Vagina (tissue), 2 donors: ENCODE measurements at regions not wholly inside any gene's neighbourhood (a gene's known extent, or its start where the extent isn't known, plus 50 kb on each side); places are given as distances from the start of the nearest gene placed in this dataset.
A peak's percentile ranks its signal among the peaks of the same experiment; 100 is the strongest.

Experiments used
- DNase-seq, 2 donors: peaks; one replicate each; pipeline ENCODE4 v3.0.0-alpha.2; 2017; ENCODE audit errors: extremely low spot score in 2 of 2
- H3K27ac ChIP-seq: fragments of 200-600 bp; sonication (generic); one replicate; pipeline ENCODE4 v1.5.1; 2019
- H3K27me3 ChIP-seq: fragments of 200-600 bp; sonication (generic); one replicate; pipeline ENCODE4 v1.5.1; 2019
- H3K36me3 ChIP-seq, 2 donors: fragments of 200-600 bp; sonication (generic); one replicate each; pipeline ENCODE4 v1.5.1; 2017 to 2019
- H3K4me1 ChIP-seq: fragments of 200-600 bp; sonication (generic); one replicate; pipeline ENCODE4 v1.5.1; 2019
- H3K4me3 ChIP-seq, 2 donors: fragments of 200-600 bp; sonication (generic); 1 replicate in 1 of 2; 2 replicates in 1 of 2; pipeline ENCODE4 v1.5.1; 2016 to 2019
- H3K9me3 ChIP-seq: fragments of 200-600 bp; sonication (generic); one replicate; pipeline ENCODE4 v1.5.1; 2019
- POLR2A ChIP-seq, 2 donors: fragments of 450-650 bp; IDR thresholded peaks; one replicate each; pipeline ENCODE4 v1.6.1; 2017; ENCODE audit warnings: antibody characterized with exemption in 2 of 2, mild to moderate bottlenecking in 2 of 2, moderate library complexity in 2 of 2
- POLR2AphosphoS5 ChIP-seq, 2 donors: sonication (generic); formaldehyde crosslinking; IDR thresholded peaks; one replicate each; pipeline ENCODE4 v1.9.0; 2017; ENCODE audit warnings: antibody characterized with exemption in 2 of 2, mild to moderate bottlenecking in 2 of 2, low read depth in 1 of 2; ENCODE audit not compliant: insufficient read depth in 1 of 2
- intact Hi-C: fragments of 100-400 bp; cut with DNase I; formaldehyde crosslinking; loops from one replicate; pipeline ENCODE4 v1.15.1; 2023
- TF ChIP-seq, protein P1 (sequence below), 3 experiments: fragments of 450-650 bp in 2 of 3; fragments of 200-600 bp in 1 of 3; sonication (generic) in 1 of 3; IDR thresholded peaks; one replicate each; pipeline ENCODE4 v1.5.1; 2017 to 2019; ENCODE audit warnings: antibody characterized with exemption in 3 of 3, mild to moderate bottlenecking in 2 of 3, moderate library complexity in 2 of 3

DNA sequence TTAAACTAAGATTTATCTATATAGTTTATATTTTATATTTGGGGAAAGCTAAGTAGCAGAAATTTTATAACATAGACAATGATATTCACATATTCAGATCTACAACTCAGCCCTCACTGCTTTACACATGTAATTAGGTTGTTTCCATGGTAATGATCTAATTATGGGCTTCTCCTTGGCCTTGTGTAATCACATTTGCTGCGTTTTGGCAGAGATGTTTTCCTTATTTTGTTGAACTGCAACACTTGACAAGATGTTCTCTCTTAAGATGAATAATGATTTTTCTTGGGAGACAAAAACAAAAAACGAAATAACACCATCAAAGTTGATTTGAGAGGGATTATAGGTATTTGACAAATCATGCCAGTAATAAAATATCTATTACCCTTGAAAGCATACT, 635.6 kb upstream of the TBL1XR1 start:
- peaks cover 33% of the 10 kb centered on the region for H3K4me1 ChIP-seq
- no peak overlapping the region for H3K27ac ChIP-seq
- no peak overlapping the region for H3K4me3 ChIP-seq
- TF ChIP-seq POLR2AphosphoS5 (IDR thresholded peaks at IDR 0.05; ENCODE audit: insufficient read depth in 1 of 2, low read depth in 1 of 2) (no peak), POLR2A (IDR thresholded peaks at IDR 0.05) (no peak)
- TF ChIP-seq, protein P1, sequence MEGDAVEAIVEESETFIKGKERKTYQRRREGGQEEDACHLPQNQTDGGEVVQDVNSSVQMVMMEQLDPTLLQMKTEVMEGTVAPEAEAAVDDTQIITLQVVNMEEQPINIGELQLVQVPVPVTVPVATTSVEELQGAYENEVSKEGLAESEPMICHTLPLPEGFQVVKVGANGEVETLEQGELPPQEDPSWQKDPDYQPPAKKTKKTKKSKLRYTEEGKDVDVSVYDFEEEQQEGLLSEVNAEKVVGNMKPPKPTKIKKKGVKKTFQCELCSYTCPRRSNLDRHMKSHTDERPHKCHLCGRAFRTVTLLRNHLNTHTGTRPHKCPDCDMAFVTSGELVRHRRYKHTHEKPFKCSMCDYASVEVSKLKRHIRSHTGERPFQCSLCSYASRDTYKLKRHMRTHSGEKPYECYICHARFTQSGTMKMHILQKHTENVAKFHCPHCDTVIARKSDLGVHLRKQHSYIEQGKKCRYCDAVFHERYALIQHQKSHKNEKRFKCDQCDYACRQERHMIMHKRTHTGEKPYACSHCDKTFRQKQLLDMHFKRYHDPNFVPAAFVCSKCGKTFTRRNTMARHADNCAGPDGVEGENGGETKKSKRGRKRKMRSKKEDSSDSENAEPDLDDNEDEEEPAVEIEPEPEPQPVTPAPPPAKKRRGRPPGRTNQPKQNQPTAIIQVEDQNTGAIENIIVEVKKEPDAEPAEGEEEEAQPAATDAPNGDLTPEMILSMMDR (IDR thresholded peaks at IDR 0.05): no peak
- no peaks in the 10 kb centered on the region for H3K27me3 ChIP-seq
- no peaks in the 10 kb centered on the region for H3K36me3 ChIP-seq
- DNase-seq: no peak
- intact Hi-C loops: no loop called here
- no peaks in the 10 kb centered on the region for H3K9me3 ChIP-seq

DNA sequence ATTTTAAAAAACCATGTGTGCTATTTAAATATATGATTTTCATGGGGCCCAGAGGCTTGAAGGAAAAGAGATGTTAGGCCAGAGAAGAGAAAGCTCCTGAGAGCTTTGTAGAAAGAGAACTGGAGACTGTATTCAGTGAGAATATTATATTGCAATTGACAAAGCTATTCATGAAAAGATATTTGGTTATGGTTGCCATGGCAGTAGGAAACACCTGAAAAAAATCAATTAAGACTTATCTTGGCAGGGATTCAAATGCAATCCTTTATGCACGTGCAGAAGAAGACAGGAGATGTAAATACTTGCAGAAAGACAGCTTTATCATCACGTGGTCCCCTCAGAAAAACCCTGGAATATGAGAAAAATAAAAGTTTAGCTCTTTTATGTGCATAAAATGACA, 636.0 kb upstream of the TBL1XR1 start:
- H3K27ac ChIP-seq: no peak overlapping the region
- intact Hi-C loops: no loop called here
- DNase-seq: no peak
- TF ChIP-seq, protein P1 (IDR thresholded peaks at IDR 0.05): no peak
- TF ChIP-seq POLR2A (IDR thresholded peaks at IDR 0.05) (no peak), POLR2AphosphoS5 (IDR thresholded peaks at IDR 0.05; ENCODE audit: insufficient read depth in 1 of 2, low read depth in 1 of 2) (no peak)
- H3K4me3 ChIP-seq: no peak overlapping the region
- H3K27me3 ChIP-seq: no peaks in the 10 kb centered on the region
- peaks cover 33% of the 10 kb centered on the region for H3K4me1 ChIP-seq
- H3K36me3 ChIP-seq: no peaks in the 10 kb centered on the region
- no peaks in the 10 kb centered on the region for H3K9me3 ChIP-seq

DNA sequence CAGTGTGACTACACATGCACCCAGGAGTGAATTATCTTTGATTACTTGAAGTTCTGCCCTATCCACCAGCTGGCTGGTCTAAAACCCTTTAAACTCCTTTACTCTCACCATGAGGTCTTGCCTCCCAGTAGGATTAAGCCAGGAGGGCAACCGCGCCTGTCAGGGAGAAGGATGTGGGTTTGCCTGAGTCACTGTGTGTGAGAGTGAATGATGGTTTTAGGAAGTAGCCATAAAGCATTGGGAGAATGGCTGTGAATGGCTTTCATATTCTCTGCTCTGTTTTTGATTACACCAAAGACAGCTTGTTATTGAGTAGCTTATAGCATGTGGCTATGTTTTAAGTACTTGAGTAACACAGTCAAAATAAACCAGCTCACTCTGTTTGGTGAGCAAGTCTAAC, 637.7 kb upstream of the TBL1XR1 start:
- intact Hi-C loops: no loop called here
- Histone ChIP-seq H3K4me1 (peaks cover 33% of the 10 kb centered on the region), H3K4me3 (no peak overlapping the region), H3K36me3 (no peaks in the 10 kb centered on the region), H3K27ac (no peak overlapping the region), H3K27me3 (no peaks in the 10 kb centered on the region), H3K9me3 (no peaks in the 10 kb centered on the region)
- TF ChIP-seq POLR2A (IDR thresholded peaks at IDR 0.05) (no peak), POLR2AphosphoS5 (IDR thresholded peaks at IDR 0.05; ENCODE audit: insufficient read depth in 1 of 2, low read depth in 1 of 2) (no peak)
- TF ChIP-seq, protein P1 (IDR thresholded peaks at IDR 0.05): no peak
- DNase-seq: no peak

DNA sequence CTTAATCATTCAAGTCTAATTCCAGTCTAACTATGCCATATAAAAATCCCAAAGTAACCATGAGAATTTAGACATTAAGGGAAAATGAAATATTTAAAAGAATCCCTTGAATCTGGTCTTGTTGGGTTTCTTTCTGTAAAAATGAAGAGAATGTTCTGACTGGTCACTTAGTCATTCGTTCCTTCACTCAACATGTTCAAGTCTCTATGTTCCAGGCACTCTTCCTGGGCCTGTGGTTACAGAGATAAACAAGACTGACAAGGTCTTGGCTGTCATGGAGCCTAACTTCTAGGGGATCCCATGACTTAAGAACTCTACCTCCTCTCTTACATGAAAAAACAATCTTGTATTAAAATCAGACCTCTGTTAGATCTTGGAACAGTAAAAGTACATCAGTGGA, 638.6 kb upstream of the TBL1XR1 start:
- Histone ChIP-seq H3K9me3 (no peaks in the 10 kb centered on the region), H3K27ac (no peak overlapping the region), H3K4me1 (peaks cover 33% of the 10 kb centered on the region), H3K4me3 (no peak overlapping the region), H3K36me3 (no peaks in the 10 kb centered on the region), H3K27me3 (no peaks in the 10 kb centered on the region)
- DNase-seq: no peak
- intact Hi-C loops: no loop called here
- TF ChIP-seq, protein P1 (IDR thresholded peaks at IDR 0.05): no peak

DNA sequence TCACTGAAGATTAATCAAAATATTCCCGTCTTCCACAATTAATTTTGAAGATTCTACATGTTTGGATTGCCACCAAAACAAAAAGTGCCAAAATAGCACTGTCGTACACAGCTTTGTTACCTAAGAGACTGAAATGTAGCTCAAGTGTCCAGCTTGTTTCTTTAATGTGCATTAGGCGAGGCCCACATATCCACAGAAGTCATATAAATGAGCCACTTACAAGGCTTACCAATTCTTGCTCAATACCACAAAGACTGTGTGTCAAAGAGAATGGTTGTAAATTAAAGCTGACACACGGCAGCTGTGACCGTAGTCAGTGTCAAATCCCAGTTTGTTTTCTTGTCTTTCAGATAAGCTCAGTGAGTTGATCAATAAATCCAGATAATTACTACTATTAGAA, 639.4 kb upstream of the TBL1XR1 start:
- peak overlapping the region; percentile 27 for H3K27ac ChIP-seq
- H3K9me3 ChIP-seq: no peaks in the 10 kb centered on the region
- TF ChIP-seq, protein P1 (IDR thresholded peaks at IDR 0.05): no peak
- TF ChIP-seq POLR2A (IDR thresholded peaks at IDR 0.05) (no peak), POLR2AphosphoS5 (IDR thresholded peaks at IDR 0.05; ENCODE audit: insufficient read depth in 1 of 2, low read depth in 1 of 2) (peak in 1 of 2 donors; percentile 56)
- intact Hi-C loops: no loop called here
- H3K27me3 ChIP-seq: no peaks in the 10 kb centered on the region
- no peak for DNase-seq
- no peak overlapping the region for H3K4me3 ChIP-seq
- H3K4me1 ChIP-seq: peaks cover 33% of the 10 kb centered on the region
- H3K36me3 ChIP-seq: no peaks in the 10 kb centered on the region
